Stimulated activated CD4-positive, alpha-beta T cell treated with anti-CD3 and anti-CD28 coated beads, TNF-alpha, amount 100 ng/mL, for 24 hours (primary cell): ENCODE measurements at regions not wholly inside any gene's neighbourhood (a gene's known extent, or its start where the extent isn't known, plus 50 kb on each side); places are given as distances from the start of the nearest gene placed in this dataset.

Experiments used
- DNase-seq, 3 experiments: peaks; one replicate each; pipeline ENCODE4 v3.0.0-alpha.2; 2020; ENCODE audit warnings: low read depth in 3 of 3

GRCh38 chr11:122348659-122349409 is 232.8 kb upstream of the BLID start:
- DNase-seq: no peak

- DNase-seq: no peak
Measured at GRCh38 chr11:122346006-122346405, 230.0 kb upstream of the BLID start.

DNA sequence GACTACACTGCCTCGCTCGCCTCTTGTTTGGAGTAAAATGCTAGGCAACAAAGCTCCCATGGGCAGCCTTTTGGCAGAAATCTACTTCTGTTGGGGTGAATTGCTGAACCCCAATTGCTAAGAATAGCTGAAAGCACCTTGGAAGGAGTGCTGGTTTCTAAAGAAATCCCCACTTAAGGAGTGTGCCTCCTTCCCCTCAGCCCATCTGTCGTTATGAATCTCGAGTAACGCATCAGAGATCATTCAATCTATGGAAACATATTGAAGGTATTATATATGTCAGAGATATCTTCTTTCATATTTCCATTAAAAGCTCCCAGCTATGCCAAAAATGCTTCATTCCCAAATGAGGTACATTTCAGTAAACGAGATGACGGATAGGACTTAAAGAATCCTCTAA is 229.6 kb upstream of the BLID start:
- DNase-seq: no peak

- DNase-seq: no peak
Measured at GRCh38 chr11:122344215-122344614, 228.2 kb upstream of the BLID start.

GRCh38 chr11:122343210-122343609 is 227.2 kb upstream of the BLID start:
- no peak for DNase-seq

DNA sequence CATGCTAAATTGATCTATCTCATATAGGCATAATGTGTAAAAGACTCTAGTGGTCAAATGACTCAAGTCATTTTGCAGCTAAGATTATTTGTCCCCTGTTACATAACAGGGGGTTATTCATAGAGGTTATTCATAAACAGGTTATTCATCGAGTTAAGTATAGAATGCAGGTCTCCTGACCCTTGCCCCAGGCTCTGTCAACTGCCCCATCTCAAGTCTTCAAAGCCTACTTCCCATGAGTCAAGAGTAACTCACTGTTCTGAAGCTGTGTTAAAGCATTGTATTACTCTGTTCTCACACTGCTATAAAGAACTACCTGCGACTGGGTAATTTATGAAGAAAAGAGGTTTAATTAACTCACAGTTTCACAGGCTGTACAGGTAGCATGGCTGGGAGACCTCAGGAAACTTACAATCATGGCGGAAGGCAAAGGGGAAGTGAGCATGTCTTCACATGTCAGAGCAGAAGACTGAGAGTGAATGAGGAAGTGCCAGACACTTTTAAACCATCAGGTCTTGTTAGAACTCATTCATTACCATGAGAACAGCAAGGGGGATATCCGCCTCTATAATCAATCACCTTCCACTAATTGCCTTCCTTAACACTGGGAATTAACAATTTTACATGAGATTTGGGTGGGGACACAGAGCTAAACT is 226.2 kb upstream of the BLID start:
- DNase-seq: no peak

- no peak for DNase-seq
Measured at GRCh38 chr11:122341477-122341876, 225.5 kb upstream of the BLID start.

GRCh38 chr11:122340607-122341290 is 224.7 kb upstream of the BLID start:
- no peak for DNase-seq

DNA sequence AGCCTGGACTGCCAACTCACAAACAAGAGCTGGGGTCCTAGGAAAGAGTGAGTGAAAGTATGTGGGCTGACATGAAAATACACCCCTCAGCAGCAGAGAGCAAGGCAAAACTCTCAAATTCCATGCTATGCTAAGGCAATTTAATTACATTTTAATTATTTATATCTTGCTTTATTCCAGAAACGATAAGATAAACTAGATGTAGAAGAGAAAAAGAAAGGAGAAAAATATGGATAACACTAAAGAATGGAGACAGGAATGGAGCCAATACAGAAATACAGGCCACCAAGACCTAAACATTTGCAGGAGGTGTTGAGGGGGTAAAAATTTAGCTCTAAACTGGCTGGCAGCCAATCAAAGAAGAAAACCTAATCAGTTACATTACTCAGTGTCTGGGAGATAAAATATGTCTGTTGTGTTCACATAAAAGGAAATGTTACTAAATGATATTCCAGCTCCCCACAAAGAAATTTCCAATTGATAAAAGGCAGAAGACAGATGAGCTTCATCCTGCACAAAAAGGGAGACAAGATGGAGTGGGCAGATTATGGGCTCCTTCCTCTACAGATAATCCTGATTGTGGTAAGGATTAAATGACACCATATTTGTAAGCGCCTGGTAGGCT is 223.5 kb upstream of the BLID start:
- DNase-seq: no peak

DNA sequence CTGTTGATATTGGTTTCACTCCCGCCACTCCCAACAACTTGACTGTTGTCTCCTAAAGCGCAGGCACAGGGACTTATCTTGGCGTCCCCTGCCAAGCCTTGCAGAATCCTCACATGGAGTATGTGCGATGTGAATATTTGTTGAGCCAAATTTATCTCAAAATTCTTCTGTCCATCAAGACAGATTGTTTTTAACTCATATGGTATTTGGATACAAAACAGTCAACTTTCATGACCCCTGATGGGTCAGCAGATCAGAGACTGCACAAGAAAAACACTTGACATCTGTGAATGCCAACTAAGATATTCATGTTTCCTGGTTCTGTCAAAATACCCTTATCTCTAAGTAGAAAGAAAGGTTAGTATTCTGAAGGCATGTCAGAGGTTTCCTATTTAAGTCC is 221.7 kb upstream of the BLID start:
- DNase-seq: no peak

- DNase-seq: no peak
Measured at GRCh38 chr11:122337241-122337640, 221.2 kb upstream of the BLID start.

GRCh38 chr11:122336706-122337105 is 220.7 kb upstream of the BLID start:
- DNase-seq: no peak

GRCh38 chr11:122334546-122335339 is 218.7 kb upstream of the BLID start:
- DNase-seq: no peak

- no peak for DNase-seq
Measured at GRCh38 chr11:122333467-122333866, 217.5 kb upstream of the BLID start.

- no peak for DNase-seq
Measured at GRCh38 chr11:122331079-122331478, 215.1 kb upstream of the BLID start.

- DNase-seq: no peak
Measured at GRCh38 chr11:122330279-122330965, 214.4 kb upstream of the BLID start.

- no peak for DNase-seq
Measured at GRCh38 chr11:122327528-122327927, 211.5 kb upstream of the BLID start.

DNA sequence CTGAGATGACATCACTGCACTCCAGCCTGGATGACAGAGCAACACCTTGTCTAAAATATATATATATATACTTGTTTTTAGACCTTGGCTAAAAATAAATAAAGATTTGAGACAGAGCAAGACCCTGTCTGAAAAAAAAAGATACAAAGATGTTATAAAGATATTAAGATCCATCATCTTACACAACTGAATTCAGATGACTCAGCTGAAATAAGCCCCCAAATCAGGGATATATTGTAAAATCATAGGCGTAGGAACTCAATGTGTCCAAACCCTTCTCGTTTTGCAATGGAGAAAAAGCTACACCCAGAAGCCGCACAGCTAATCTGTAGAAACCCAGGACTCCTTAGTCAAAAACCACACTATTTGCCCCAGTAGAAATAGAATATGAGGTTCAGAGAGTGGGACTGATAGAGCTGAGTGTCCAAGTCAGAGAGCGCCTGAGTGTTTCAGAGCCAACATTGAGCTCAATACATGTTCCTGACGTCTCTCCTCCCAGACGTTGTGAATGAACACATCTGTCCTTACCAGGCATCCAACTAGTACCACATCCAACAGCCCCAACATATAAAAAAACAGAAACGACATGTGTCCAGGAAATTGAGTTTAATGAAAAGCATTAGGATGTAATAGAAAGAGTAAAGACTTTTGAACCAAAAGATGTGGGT is 207.9 kb upstream of the BLID start:
- no peak for DNase-seq

- DNase-seq: no peak
Measured at GRCh38 chr11:122322329-122322728, 206.3 kb upstream of the BLID start.

DNA sequence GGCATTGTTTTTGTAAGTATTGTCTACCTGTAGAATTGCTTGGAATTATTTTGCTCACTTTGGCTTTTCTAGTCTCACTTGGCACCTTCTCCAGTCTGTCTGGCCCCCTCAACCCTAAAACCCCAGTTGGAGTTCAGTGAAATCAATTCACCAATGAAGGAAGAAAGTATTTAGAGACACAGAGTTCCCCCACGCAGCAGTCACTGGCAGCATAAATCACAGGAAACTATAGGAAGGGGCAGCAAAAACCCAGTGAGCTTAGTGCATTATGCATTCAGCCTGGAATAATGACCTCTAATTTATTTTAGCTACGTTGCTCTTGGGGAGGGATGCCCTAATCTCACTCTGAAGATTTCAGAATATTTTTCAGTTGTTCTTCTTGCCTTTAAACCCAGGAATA is 204.7 kb upstream of the BLID start:
- DNase-seq: no peak
